HEK293T (cell line): ENCODE measurements at regions not wholly inside any gene's neighbourhood (a gene's known extent, or its start where the extent isn't known, plus 50 kb on each side); places are given as distances from the start of the nearest gene placed in this dataset.

ENCODE experiments used
- BHLHE40 ChIP-seq: fragments of 450-650 bp; IDR thresholded peaks from 2 replicates; pipeline ENCODE4 v1.6.1; 2016; ENCODE audit warnings: mild to moderate bottlenecking, moderate library complexity, borderline replicate concordance
- ELF4 ChIP-seq: fragments of 450-650 bp; IDR thresholded peaks from 2 replicates; pipeline ENCODE4 v1.6.1; 2017; ENCODE audit warnings: antibody characterized with exemption
- FOXM1 ChIP-seq: fragments of 450-650 bp; IDR thresholded peaks from 2 replicates; pipeline ENCODE4 v1.6.1; 2017; ENCODE audit warnings: mild to moderate bottlenecking, borderline replicate concordance
- L3MBTL2 ChIP-seq: fragments of 450-650 bp; conservative IDR thresholded peaks from 2 replicates; pipeline ENCODE4 v1.6.1; 2016; ENCODE audit warnings: mild to moderate bottlenecking
- LEF1 ChIP-seq: fragments of 450-650 bp; IDR thresholded peaks from 2 replicates; pipeline ENCODE4 v1.6.1; 2017; ENCODE audit warnings: mild to moderate bottlenecking, borderline replicate concordance
- PKNOX1 ChIP-seq: fragments of 450-650 bp; IDR thresholded peaks from 2 replicates; pipeline ENCODE4 v1.6.1; 2016
- SP1 ChIP-seq: fragments of 450-650 bp; IDR thresholded peaks from 2 replicates; pipeline ENCODE4 v1.6.1; 2017
- SUZ12 ChIP-seq: fragments of 450-650 bp; IDR thresholded peaks from 2 replicates; pipeline ENCODE4 v1.6.1; 2016; ENCODE audit warnings: mild to moderate bottlenecking
- ZNF384 ChIP-seq: fragments of 450-650 bp; IDR thresholded peaks from 2 replicates; pipeline ENCODE4 v1.6.1; 2016

GRCh38 chr3:124235446-124235845 lies 243.5 kb upstream of the ROPN1 start:
- no peak for TF ChIP-seq BHLHE40
- TF ChIP-seq ELF4 = no peak
- no peak for TF ChIP-seq SP1
- no peak for TF ChIP-seq ZNF384
- no peak for TF ChIP-seq PKNOX1
- no peak for TF ChIP-seq SUZ12
- TF ChIP-seq LEF1 = no peak
- TF ChIP-seq FOXM1 = no peak
- TF ChIP-seq L3MBTL2 = no peak
